WTC11 (cell line): ENCODE measurements at regions not wholly inside any gene's neighbourhood (a gene's known extent, or its start where the extent isn't known, plus 50 kb on each side); places are given as distances from the start of the nearest gene placed in this dataset.

ENCODE experiments used
- ATAC-seq: fragments of 200-7000 bp; cut with Tn5 transposase; 2 replicates; pipeline ENCODE4 v1.10.0; 2021; ENCODE audit warnings: mild to moderate bottlenecking, moderate library complexity
- CTCF ChIA-PET: fragments of 300-600 bp; sonication (Branson Sonifier 250); formaldehyde crosslinking; loops from one replicate; lab custom pipeline; 2021; ENCODE audit warnings: antibody characterized with exemption; lab: Charles Lee
- POLR2A ChIA-PET: fragments of 350-600 bp; sonication (Branson Sonifier 250); formaldehyde crosslinking; loops from one replicate; lab custom pipeline; 2021; ENCODE audit warnings: antibody characterized with exemption; lab: Charles Lee
- DNase-seq: peaks from one replicate; pipeline ENCODE4 v3.0.0; 2021; ENCODE audit warnings: low spot score
- H3K27ac Mint-ChIP-seq: 2 replicates; pipeline ENCODE4 v1.8.0; 2021; ENCODE audit warnings: mixed read lengths
- H3K27me3 Mint-ChIP-seq: 2 replicates; pipeline ENCODE4 v1.8.0; 2021; ENCODE audit warnings: low read depth, mild to moderate bottlenecking, moderate library complexity, mixed read lengths
- H3K36me3 Mint-ChIP-seq: 2 replicates; pipeline ENCODE4 v1.8.0; 2021; ENCODE audit warnings: mixed read lengths
- H3K4me1 Mint-ChIP-seq: 2 replicates; pipeline ENCODE4 v1.8.0; 2022; ENCODE audit warnings: mixed read lengths
- H3K4me3 Mint-ChIP-seq: 2 replicates; pipeline ENCODE4 v1.8.0; 2021; ENCODE audit warnings: mild to moderate bottlenecking, moderate library complexity, mixed read lengths
- H3K9me3 Mint-ChIP-seq: 2 replicates; pipeline ENCODE4 v1.8.0; 2021; ENCODE audit warnings: mixed read lengths
- AR ChIP-seq: fragments of 250-450 bp; sonication (Bioruptor Pico); IDR thresholded peaks from 2 replicates; pipeline ENCODE4 v1.9.0; 2021; ENCODE audit warnings: mild to moderate bottlenecking
- GABPB1 ChIP-seq: sonication (generic); formaldehyde crosslinking; IDR thresholded peaks from 2 replicates; pipeline ENCODE4 v1.8.1; 2023; ENCODE audit warnings: mild to moderate bottlenecking, missing genetic modification reagents
- GTF2I ChIP-seq: fragments of 250-450 bp; sonication (Bioruptor Pico); conservative IDR thresholded peaks from 2 replicates; pipeline ENCODE4 v1.4.0; 2021; ENCODE audit warnings: mild to moderate bottlenecking
- HMGA2 ChIP-seq: fragments of 250-450 bp; sonication (Bioruptor Pico); IDR thresholded peaks from 2 replicates; pipeline ENCODE4 v1.4.0; 2021; ENCODE audit warnings: mild to moderate bottlenecking, moderate library complexity
- NFYB ChIP-seq: sonication (generic); formaldehyde crosslinking; conservative IDR thresholded peaks from 2 replicates; pipeline ENCODE4 v1.8.0; 2022; ENCODE audit warnings: low read depth, missing genetic modification reagents
- OVOL2 ChIP-seq: fragments of 250-450 bp; sonication (Bioruptor Pico); IDR thresholded peaks from 2 replicates; pipeline ENCODE4 v1.9.0; 2021; ENCODE audit warnings: mild to moderate bottlenecking, borderline replicate concordance
- RELA ChIP-seq: sonication (generic); formaldehyde crosslinking; IDR thresholded peaks from 2 replicates; pipeline ENCODE4 v1.8.1; 2022; ENCODE audit warnings: missing genetic modification reagents, mild to moderate bottlenecking, borderline replicate concordance
- TCF7 ChIP-seq: sonication (generic); formaldehyde crosslinking; IDR thresholded peaks from 2 replicates; pipeline ENCODE4 v1.8.0; 2022; ENCODE audit warnings: mild to moderate bottlenecking, low read depth, missing genetic modification reagents, moderate library complexity
- TEAD4 ChIP-seq: sonication (generic); formaldehyde crosslinking; IDR thresholded peaks from 2 replicates; pipeline ENCODE4 v1.8.0; 2022; ENCODE audit warnings: mild to moderate bottlenecking, missing genetic modification reagents
- USF2 ChIP-seq: sonication (generic); formaldehyde crosslinking; IDR thresholded peaks from 2 replicates; pipeline ENCODE4 v1.8.1; 2023; ENCODE audit warnings: mild to moderate bottlenecking, missing genetic modification reagents, moderate library complexity
- ZNF219 ChIP-seq: sonication (generic); formaldehyde crosslinking; IDR thresholded peaks from 2 replicates; pipeline ENCODE4 v1.8.0; 2023; ENCODE audit warnings: missing genetic modification reagents, mild to moderate bottlenecking, borderline replicate concordance
- ZNF232 ChIP-seq: sonication (generic); formaldehyde crosslinking; IDR thresholded peaks from 2 replicates; pipeline ENCODE4 v1.8.0; 2022; ENCODE audit warnings: mild to moderate bottlenecking, missing genetic modification reagents
- TF ChIP-seq, protein P1 (sequence below): sonication (generic); formaldehyde crosslinking; IDR thresholded peaks from 2 replicates; pipeline ENCODE4 v1.8.0; 2022; ENCODE audit warnings: mild to moderate bottlenecking, missing genetic modification reagents
- TF ChIP-seq, protein P2 (sequence below): sonication (generic); formaldehyde crosslinking; IDR thresholded peaks from 2 replicates; pipeline ENCODE4 v1.8.0; 2023; ENCODE audit warnings: mild to moderate bottlenecking, missing genetic modification reagents
- TF ChIP-seq, protein P3 (sequence below): sonication (generic); formaldehyde crosslinking; IDR thresholded peaks from 2 replicates; pipeline ENCODE4 v1.8.0; 2023; ENCODE audit warnings: missing genetic modification reagents
- TF ChIP-seq, protein P4 (sequence below): sonication (generic); formaldehyde crosslinking; IDR thresholded peaks from 2 replicates; pipeline ENCODE4 v1.8.0; 2023; ENCODE audit warnings: missing genetic modification reagents, mild to moderate bottlenecking, borderline replicate concordance
- TF ChIP-seq, protein P5 (sequence below): sonication (generic); formaldehyde crosslinking; IDR thresholded peaks from 2 replicates; pipeline ENCODE4 v1.8.0; 2022; ENCODE audit warnings: missing genetic modification reagents

- no peaks in the 10 kb centered on the region for H3K27me3 Mint-ChIP-seq
- ATAC-seq (no peak), DNase-seq (no peak)
- POLR2A ChIA-PET, result no interaction called here
- CTCF ChIA-PET, result interaction anchor here (0.7 kb wide), 1 partner anchor 31 kb away, joined by 3 read pairs; no protein-coding TSS in a partner anchor
- H3K36me3 Mint-ChIP-seq, result no peaks in the 10 kb centered on the region
- H3K9me3 Mint-ChIP-seq, result no peaks in the 10 kb centered on the region
- no peak overlapping the region for H3K4me3 Mint-ChIP-seq
- H3K4me1 Mint-ChIP-seq, result peaks cover 32% of the 10 kb centered on the region
- H3K27ac Mint-ChIP-seq, result no peak overlapping the region
- TF ChIP-seq GABPB1 (CRISPR knock-in tag), result no peak
- TF ChIP-seq, protein P1, sequence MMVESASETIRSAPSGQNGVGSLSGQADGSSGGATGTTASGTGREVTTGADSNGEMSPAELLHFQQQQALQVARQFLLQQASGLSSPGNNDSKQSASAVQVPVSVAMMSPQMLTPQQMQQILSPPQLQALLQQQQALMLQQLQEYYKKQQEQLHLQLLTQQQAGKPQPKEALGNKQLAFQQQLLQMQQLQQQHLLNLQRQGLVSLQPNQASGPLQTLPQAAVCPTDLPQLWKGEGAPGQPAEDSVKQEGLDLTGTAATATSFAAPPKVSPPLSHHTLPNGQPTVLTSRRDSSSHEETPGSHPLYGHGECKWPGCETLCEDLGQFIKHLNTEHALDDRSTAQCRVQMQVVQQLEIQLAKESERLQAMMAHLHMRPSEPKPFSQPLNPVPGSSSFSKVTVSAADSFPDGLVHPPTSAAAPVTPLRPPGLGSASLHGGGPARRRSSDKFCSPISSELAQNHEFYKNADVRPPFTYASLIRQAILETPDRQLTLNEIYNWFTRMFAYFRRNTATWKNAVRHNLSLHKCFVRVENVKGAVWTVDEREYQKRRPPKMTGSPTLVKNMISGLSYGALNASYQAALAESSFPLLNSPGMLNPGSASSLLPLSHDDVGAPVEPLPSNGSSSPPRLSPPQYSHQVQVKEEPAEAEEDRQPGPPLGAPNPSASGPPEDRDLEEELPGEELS (CRISPR knock-in tag), result no peak
- TF ChIP-seq TEAD4, result no peak
- TF ChIP-seq ZNF232 (CRISPR knock-in tag), result no peak
- TF ChIP-seq TCF7 (CRISPR knock-in tag), result no peak
- no peak for TF ChIP-seq NFYB
- no peak for TF ChIP-seq ZNF219 (CRISPR knock-in tag)
- no peak for TF ChIP-seq USF2 (CRISPR knock-in tag)
- TF ChIP-seq OVOL2 (CRISPR knock-in tag), result no peak
- no peak for TF ChIP-seq GTF2I (CRISPR knock-in tag)
- no peak for TF ChIP-seq AR
- no peak for TF ChIP-seq HMGA2 (CRISPR knock-in tag)
- TF ChIP-seq, protein P2, sequence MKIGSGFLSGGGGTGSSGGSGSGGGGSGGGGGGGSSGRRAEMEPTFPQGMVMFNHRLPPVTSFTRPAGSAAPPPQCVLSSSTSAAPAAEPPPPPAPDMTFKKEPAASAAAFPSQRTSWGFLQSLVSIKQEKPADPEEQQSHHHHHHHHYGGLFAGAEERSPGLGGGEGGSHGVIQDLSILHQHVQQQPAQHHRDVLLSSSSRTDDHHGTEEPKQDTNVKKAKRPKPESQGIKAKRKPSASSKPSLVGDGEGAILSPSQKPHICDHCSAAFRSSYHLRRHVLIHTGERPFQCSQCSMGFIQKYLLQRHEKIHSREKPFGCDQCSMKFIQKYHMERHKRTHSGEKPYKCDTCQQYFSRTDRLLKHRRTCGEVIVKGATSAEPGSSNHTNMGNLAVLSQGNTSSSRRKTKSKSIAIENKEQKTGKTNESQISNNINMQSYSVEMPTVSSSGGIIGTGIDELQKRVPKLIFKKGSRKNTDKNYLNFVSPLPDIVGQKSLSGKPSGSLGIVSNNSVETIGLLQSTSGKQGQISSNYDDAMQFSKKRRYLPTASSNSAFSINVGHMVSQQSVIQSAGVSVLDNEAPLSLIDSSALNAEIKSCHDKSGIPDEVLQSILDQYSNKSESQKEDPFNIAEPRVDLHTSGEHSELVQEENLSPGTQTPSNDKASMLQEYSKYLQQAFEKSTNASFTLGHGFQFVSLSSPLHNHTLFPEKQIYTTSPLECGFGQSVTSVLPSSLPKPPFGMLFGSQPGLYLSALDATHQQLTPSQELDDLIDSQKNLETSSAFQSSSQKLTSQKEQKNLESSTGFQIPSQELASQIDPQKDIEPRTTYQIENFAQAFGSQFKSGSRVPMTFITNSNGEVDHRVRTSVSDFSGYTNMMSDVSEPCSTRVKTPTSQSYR (CRISPR knock-in tag), result no peak
- no peak for TF ChIP-seq RELA (CRISPR knock-in tag)
- TF ChIP-seq, protein P3, sequence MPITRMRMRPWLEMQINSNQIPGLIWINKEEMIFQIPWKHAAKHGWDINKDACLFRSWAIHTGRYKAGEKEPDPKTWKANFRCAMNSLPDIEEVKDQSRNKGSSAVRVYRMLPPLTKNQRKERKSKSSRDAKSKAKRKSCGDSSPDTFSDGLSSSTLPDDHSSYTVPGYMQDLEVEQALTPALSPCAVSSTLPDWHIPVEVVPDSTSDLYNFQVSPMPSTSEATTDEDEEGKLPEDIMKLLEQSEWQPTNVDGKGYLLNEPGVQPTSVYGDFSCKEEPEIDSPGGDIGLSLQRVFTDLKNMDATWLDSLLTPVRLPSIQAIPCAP (CRISPR knock-in tag), result no peak
- TF ChIP-seq, protein P4, sequence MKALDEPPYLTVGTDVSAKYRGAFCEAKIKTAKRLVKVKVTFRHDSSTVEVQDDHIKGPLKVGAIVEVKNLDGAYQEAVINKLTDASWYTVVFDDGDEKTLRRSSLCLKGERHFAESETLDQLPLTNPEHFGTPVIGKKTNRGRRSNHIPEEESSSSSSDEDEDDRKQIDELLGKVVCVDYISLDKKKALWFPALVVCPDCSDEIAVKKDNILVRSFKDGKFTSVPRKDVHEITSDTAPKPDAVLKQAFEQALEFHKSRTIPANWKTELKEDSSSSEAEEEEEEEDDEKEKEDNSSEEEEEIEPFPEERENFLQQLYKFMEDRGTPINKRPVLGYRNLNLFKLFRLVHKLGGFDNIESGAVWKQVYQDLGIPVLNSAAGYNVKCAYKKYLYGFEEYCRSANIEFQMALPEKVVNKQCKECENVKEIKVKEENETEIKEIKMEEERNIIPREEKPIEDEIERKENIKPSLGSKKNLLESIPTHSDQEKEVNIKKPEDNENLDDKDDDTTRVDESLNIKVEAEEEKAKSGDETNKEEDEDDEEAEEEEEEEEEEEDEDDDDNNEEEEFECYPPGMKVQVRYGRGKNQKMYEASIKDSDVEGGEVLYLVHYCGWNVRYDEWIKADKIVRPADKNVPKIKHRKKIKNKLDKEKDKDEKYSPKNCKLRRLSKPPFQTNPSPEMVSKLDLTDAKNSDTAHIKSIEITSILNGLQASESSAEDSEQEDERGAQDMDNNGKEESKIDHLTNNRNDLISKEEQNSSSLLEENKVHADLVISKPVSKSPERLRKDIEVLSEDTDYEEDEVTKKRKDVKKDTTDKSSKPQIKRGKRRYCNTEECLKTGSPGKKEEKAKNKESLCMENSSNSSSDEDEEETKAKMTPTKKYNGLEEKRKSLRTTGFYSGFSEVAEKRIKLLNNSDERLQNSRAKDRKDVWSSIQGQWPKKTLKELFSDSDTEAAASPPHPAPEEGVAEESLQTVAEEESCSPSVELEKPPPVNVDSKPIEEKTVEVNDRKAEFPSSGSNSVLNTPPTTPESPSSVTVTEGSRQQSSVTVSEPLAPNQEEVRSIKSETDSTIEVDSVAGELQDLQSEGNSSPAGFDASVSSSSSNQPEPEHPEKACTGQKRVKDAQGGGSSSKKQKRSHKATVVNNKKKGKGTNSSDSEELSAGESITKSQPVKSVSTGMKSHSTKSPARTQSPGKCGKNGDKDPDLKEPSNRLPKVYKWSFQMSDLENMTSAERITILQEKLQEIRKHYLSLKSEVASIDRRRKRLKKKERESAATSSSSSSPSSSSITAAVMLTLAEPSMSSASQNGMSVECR (CRISPR knock-in tag), result no peak
- TF ChIP-seq, protein P5, sequence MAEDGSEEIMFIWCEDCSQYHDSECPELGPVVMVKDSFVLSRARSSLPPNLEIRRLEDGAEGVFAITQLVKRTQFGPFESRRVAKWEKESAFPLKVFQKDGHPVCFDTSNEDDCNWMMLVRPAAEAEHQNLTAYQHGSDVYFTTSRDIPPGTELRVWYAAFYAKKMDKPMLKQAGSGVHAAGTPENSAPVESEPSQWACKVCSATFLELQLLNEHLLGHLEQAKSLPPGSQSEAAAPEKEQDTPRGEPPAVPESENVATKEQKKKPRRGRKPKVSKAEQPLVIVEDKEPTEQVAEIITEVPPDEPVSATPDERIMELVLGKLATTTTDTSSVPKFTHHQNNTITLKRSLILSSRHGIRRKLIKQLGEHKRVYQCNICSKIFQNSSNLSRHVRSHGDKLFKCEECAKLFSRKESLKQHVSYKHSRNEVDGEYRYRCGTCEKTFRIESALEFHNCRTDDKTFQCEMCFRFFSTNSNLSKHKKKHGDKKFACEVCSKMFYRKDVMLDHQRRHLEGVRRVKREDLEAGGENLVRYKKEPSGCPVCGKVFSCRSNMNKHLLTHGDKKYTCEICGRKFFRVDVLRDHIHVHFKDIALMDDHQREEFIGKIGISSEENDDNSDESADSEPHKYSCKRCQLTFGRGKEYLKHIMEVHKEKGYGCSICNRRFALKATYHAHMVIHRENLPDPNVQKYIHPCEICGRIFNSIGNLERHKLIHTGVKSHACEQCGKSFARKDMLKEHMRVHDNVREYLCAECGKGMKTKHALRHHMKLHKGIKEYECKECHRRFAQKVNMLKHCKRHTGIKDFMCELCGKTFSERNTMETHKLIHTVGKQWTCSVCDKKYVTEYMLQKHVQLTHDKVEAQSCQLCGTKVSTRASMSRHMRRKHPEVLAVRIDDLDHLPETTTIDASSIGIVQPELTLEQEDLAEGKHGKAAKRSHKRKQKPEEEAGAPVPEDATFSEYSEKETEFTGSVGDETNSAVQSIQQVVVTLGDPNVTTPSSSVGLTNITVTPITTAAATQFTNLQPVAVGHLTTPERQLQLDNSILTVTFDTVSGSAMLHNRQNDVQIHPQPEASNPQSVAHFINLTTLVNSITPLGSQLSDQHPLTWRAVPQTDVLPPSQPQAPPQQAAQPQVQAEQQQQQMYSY (CRISPR knock-in tag), result no peak
Measured at GRCh38 chr12:92042791-92043531, 102.7 kb downstream of the BTG1 start.
